GM19240 (cell line): ENCODE measurements at regions not wholly inside any gene's neighbourhood (a gene's known extent, or its start where the extent isn't known, plus 50 kb on each side); places are given as distances from the start of the nearest gene placed in this dataset.
"Not testable (repeated sequence)": the region's sequence is repeated elsewhere in the genome, so short reads cannot be mapped to it uniquely, and the experiment has no call there.

Source experiments
- DNase-seq: peaks from one replicate; pipeline ENCODE4 v3.0.0; 2011; ENCODE audit warnings: low spot score; ENCODE audit not compliant: insufficient read length

DNA sequence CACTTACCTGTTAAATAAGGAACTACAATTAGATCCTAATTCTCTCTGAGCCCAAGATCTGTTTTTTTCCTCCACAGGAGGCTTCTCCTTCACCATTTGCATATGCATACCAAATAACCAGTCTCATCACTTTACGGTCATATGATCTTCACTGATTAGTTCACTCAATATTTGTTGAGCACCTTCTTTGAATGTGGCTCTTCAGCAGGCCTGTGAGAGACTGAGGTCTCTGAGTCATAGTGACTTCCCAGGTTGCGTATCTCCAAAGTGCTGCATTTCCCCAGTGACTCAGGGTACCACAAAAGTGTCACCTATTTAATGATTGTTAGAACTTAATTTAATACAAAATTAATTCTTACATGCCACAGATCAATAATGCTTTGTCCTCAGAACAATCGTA, 108.8 kb upstream of the TRIB2 start:
- DNase-seq: no peak

DNA sequence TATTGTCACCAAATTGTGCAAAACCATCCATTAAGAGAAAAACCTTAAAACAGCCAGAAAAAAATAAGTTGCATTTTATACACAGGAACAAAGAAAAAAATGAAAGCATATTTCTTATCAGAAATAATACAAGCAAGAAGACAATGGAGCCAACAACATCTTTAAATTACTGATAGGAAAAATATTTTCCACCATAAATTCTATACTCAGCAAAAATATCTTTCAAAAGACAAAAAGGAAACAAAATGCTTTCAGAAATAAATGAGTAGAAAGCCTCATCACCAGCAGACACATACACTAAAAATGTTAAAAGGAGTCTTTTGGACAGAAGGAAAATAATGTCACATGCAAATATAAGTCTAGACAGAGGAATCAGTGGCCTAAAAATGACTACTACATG, 106.4 kb upstream of the TRIB2 start:
- no peak for DNase-seq

DNA sequence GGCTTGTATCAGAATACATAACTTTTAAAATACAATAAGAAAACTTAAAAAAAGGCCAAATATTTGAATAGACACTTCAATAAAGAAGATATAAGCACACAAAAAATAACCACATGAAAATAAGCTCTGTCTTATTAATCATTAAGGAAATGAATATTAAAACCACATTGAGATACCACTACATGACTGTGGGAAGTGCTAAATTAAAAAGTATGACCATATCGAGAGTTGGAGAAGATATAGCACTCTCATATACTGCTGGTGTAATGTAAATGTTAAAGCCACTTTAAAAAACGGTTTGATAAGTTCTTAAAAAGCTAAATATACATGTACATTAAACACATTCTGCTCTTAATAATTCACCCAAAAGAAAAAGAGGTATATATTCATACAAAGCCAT, 104.6 kb upstream of the TRIB2 start:
- no peak for DNase-seq

DNA sequence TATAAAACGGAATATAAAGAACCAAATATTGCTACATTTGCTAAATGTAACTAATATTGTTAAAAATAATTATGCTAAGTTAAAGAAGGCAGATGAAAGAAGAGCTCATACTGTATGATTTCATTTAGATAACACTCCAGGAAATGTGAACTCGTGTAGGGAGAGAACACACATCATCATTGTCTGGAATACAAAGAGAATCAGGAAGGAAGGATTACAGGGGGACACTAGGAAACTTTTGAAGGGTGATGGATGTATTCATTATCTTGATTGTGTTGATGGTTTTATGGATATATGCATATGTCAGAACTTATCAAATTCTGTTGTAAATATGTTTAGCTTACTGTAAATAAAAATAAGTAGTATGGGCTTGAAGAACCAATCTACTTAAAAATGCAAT, 104.1 kb upstream of the TRIB2 start:
- no peak for DNase-seq

DNA sequence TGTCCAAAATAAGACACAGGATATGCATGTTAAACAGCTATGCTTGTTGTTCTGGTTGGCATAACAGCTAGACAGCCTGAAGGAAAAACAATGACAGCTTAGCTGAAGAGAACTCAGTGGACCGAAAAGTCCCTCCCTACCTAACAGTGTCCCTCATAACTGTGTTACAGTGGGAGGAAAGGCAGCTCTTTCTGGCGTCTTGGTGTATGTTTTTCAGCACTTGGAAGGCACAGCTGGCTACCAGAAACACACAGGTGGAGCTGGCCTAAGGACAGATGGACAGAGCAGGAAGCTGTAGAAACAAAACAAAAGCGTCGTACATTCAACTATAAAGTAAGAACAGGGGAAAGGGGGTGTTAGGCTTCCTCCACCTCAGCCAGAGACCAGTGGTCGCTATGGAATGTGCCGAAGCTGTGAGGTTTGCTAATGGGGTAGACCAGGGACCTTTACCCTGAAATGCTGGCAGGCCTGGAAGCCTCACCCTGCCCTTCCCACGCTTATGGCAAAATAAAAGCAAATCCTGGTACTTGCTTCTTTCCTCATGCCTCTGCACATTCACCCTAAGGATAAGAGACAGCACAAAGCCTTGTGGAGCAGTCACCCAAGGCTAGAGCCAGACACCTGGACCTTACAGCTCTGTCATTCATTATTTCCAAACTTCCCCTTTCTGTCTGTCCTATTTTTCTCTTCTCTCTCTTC, 103.5 kb upstream of the TRIB2 start:
- DNase-seq: no peak

DNA sequence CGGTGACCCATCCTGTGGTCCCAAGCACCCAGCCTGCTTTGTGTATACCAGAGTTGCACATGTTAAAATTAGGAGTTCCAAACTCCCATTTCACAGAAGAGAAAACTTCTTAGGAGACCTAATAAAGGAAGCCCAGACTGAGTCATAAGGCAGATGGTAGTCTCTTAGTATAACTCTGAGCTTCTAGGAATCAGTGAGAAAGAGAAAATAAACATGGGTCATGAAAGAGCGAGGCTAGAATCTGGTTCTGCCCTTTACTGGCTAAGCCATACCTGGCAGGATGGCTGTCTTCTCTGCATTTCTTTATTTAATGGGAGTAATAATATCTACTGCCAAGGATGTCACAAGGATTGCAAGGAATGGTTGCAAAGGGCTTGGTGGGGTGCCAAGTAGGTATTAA, 101.2 kb upstream of the TRIB2 start:
- DNase-seq: no peak

DNA sequence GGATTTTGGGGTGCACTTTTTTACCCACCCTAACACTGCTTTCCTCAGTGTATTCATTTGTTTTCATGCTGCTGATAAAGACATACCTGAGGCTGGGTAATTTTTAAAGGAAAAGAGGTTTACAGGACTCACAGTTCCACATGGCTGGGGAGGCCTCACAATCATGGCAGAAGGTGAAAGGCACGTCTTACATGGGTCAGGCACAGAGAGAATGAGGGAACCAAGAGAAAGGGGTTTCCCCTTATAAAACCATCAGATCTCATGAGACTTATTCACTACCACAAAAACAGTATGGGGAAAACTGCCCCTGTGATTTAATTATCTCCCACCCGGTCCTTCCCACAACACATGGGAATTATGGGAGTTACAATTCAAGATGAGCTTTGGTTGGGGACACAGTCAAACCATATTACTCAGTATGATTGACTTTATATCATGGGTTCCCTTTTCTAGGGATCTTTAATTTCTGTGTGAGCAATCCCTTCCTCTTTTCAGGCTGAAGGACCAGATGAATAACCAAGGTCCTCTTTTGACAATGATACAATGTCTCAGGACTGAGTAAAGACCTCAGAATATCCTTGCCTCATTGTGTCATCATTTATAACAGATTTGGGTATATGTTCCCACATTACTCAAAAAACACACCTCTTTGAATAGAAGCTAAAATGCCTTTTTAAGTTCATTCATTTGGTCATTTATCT, 100.1 kb upstream of the TRIB2 start:
- no peak for DNase-seq

DNA sequence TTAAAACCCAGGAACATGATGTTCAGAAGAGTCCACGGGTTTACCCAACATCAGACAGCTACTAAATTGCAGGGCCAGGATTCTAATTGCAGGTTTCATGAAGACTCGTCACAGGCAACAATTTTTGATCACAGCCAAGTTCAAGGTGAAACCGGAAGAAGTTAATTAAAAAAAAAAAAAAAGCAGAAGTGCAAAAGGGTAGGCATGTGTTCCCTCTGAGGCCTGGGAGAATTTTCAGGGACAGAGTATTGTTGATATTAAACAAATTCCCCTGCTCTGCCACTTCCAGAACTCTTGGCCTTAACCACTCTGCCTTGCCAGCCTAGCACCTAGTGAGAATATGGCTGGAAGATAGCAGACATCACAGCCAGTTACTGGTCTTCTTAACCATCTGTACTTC, 99.4 kb upstream of the TRIB2 start:
- DNase-seq: no peak

DNA sequence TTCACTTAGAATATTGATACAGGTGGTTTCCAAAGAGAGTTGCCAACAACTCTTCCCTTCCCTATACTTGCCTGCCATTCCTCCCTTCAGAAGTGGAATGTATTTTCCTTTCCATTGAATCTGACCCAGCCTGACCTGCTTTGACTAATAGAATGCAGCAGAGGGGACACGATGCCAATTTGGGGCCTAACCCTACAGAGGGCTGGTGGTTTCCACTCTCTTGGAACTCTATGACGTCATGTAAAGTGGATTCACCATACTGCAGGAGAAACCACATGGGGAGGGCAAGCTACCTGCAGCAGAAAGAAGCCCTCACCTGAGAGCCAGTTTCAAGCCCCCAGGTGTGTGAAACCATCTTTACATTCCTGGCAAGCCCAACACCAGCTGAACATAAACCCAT, 98.9 kb upstream of the TRIB2 start:
- no peak for DNase-seq

DNA sequence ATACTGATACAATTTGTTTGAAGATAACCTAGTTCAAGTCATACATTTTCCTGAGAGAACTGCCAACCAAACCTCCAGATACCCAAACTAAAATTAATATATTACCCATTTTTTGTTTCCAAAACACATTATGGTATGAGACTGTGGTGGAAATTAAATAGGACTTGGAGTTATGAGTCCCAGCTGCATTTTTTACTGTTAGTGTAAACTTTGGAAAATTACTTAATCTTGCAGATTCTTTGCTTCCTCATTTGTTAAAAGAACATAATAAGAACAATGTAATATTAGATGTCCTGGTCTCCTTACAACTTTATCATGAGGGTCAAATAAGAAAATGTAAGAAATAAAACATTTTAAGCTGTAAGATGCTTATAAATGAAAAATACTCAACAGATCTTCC, 98.2 kb upstream of the TRIB2 start:
- DNase-seq: no peak

DNA sequence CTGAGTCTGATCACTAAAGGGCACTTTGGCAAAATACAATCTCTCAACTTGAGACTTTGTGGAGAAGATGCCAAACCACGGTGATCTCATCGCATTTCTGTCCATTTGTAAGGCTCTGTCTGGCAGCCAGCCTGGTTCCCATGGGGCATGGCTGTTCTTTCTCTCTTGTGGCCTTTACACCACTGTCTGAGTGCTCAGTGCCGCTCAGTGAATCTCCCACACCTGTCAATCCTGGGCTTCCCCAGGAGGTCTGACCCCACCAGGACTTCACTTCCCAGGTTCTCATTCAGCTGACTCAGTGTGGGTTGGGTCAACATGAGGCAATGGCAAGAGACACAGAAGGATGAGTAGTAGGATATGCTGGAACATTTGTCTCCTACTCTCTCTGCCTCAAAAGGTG, 96.8 kb upstream of the TRIB2 start:
- DNase-seq: no peak

DNA sequence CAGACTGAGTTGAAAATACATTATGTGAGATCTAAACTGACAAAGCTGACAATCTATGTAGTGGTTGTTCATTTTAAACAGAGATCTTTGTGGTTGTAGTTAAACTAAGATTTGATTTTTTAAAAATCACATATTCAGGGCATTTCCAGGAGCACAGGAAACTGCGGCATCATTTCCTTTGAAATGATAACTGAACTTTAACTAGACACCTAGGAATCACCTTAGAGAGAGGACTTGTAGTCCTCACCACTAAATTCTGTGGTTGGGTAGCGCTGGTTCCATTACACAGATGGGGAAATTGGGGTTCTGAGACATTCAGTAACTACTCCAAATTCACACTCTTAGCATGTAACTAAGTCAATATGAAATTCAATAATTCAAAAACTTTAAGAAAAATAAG, 96.0 kb upstream of the TRIB2 start:
- no peak for DNase-seq

DNA sequence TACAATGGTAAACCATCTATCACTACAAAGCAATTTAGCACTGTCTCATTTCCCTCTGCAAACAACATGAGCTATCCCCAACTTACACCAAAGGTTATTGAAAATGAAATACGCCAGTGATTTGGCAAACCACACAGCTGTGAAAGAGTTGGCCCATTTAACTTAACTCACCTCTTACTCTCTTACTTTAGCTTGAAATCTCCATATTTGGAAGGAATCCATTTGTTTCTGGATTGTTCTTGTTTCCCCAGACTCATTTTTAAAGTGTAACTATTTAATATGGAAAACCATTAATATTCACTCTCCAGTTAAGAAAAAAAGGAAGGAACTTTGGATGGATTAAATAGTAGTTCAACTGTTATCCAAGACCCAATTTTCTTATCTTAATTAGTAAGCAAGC, 93.7 kb upstream of the TRIB2 start:
- no peak for DNase-seq

DNA sequence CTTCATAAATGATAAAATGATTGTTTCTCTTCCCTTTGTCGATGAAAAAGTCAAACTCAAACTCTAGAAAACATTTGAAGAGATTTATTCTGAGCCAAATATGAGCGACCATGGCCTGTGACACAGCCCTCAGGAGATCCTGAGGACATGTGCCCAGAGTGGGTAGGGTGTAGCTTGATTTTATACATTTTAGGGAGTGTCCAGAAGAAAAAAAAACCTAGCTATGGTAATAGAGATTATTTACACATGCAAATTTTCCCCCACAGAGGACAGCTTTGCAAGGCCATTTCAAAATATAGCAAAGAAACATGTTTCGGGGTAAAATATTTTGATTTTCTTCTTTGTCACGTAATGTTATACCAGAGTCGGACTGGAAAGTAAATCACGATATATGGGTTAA, 92.4 kb upstream of the TRIB2 start:
- DNase-seq: no peak

DNA sequence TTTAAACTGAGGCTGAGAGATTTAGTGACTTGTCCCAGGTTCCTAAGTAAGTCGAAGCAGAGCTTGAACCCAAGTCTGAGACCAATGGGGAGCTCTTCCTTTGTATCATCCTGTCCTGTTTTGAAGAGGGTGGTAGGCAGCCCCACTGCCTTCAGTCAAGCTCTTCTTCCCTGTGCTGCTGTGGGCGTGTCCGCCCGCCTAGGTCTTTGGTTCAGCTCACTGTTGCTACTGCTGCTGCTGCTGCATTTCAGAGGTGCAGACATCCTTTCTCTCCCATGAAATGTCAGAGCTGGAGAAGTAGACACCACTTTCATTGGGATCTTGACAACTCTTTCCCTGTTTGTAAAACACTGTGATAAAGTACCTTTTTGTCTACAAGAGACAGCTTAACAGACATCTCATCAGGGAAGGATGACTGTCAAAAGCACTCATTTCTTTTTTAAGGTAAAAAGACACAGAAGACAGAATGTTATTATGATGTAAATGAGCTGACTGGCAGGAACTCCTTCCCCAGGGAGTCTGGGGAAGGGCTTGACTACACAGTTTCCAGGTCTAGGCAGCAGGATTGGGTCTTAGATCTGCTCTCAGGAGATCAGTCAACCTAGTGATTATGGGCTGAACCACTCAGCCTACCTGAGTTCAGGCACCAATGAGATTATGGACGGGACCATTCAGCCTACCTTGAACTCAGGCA, 91.7 kb upstream of the TRIB2 start:
- no peak for DNase-seq

DNA sequence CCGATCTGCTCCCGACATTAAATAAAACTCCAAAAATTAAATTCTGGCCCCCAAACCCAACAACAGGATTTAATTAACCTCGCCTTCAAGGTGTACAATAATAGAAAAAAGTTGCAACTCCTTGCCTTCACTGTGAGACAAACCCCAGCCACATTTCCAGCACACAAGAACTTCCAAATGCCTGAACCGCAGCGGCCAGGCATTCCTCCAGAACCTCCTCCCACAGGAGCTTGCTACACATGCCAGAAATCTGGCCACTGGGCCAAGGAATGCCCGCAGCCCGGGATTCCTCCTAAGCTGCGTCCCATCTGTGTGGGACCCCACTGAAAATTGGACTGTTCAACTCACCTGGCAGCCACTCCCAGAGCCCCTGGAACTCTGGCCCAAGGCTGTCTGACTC, 88.2 kb upstream of the TRIB2 start:
- not testable (repeated sequence) for DNase-seq

DNA sequence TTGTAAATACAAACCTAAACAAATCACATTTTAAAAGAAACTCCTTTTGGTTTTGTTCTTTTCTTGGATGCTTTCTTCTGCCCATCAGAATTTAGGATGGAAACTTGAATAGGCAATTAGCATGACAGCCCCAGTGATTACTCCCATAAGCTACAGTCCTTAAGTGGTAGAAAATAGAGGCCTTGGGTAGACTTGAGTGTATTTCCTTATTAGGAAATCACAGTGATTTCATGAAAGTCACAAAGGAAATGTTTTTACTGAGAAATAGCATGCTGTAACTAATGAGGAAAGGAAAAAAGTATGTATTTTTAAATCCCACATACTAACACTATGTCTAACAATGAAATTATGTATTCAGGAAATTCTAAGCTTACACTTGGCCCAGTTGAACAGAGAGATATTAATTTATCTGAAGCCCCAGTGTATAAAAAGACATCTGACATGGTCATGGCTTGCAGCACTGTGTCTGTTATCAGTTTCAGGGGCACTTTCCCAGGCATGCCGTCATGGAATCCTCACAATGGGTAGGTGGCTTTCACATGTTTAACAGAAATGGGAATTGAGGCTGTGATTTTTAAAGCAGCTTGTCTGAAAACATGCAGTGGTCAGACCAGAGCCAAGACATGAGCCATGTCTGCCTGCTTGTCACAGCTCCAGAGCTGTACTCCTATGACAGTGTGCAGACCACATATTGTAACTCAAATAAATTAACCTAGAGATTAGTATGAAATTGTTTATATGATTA, 79.7 kb upstream of the TRIB2 start:
- no peak for DNase-seq

DNA sequence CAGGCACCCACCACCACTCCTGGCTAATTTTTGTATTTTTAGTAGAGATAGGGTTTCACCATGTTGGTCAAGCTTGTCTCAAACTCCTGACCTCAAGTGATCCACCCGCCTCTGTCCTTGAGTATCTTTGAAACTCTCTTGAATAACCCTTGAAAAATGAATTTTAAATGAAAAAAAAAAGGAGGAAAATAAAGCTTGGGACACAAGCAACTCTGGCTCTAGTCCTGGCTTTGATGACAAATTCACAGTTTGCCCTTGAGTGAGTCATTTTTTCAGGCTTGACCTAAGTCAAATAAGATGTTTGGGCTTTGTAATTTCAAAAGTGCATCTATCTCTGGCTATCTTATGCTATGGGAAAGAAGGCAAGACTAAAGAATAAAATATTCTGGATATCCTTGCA, 79.0 kb upstream of the TRIB2 start:
- DNase-seq: no peak

DNA sequence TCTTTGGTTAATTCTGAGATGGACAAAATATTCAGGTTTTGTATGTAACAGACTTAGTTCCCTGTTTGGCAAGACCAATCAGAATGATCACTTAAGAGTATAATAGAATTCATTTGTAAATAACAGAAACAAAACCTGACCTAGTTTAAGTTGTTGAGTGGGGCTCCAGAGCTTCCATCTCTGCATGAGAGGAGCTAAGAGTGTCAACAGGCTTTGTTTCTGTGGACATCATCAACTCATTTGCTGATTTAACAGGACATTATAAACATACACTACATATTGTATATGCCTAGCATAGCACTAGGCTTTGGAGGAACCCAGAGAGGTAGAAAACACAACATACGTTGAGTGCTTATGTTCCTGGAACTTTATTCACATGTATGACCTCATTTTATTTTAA, 75.3 kb upstream of the TRIB2 start:
- no peak for DNase-seq

DNA sequence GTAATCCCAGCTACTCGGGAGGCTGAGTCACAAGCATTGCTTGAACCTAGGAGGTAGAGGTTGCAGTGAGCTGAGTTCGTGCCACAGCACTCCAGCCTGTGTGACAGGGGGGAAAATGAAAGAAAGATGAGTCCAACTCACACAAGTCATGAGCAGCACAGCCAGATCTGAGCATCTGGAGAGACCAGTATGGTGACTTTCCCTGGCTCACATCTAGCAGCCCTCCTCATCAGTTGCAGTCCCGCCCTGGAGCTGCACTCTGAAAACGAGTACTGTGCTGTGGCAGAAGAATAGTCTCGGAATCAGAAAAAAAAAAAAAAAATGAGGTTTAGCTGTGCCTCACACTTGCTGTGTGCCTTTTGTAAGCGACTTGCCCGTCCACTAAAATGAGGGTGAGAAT, 74.4 kb upstream of the TRIB2 start:
- no peak for DNase-seq

DNA sequence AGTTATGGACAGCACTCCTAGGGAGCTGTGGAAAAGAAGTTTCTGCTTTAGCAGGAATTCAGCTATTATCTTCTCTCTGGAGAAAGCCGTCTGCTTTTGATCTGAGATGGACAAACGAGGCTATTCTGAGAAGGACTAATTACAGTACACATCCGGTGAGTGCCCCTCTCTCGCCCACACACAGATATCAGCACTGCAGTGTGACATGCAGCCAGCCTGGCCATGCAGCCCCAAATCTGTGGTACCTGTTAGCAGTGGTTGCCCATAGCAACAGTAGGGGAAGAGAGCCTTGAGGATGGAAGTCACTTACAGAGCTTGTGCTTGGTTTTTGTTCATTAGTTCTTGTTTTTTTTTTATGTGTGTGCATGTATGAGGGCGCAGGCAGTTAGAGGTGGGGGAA, 73.9 kb upstream of the TRIB2 start:
- no peak for DNase-seq
